MM.1S (cell line): ENCODE measurements at regions not wholly inside any gene's neighbourhood (a gene's known extent, or its start where the extent isn't known, plus 50 kb on each side); places are given as distances from the start of the nearest gene placed in this dataset.

Experiments
- DNase-seq: peaks from one replicate; pipeline ENCODE4 v3.0.0-alpha.2; 2015
- H2AFZ ChIP-seq: fragments of 300-600 bp; sonication (generic); 2 replicates; pipeline ENCODE4 v1.6.0; 2016; ENCODE audit warnings: antibody characterized with exemption, low read length
- H3F3A ChIP-seq: fragments of 300-600 bp; sonication (generic); 2 replicates; pipeline ENCODE4 v1.6.1; 2016; ENCODE audit warnings: mild to moderate bottlenecking, antibody characterized with exemption, low read length, moderate library complexity, mixed read lengths; ENCODE audit not compliant: insufficient read depth
- H3K27ac ChIP-seq: fragments of 300-600 bp; sonication (generic); 2 replicates; pipeline ENCODE4 v1.5.1; 2016; ENCODE audit warnings: mild to moderate bottlenecking, low read length
- H3K27me3 ChIP-seq: fragments of 300-600 bp; sonication (generic); replicated peaks from 2 replicates; pipeline ENCODE4 v1.6.0; 2016; ENCODE audit warnings: low read length; ENCODE audit not compliant: insufficient read depth
- H3K36me3 ChIP-seq: fragments of 300-600 bp; sonication (generic); replicated peaks from 2 replicates; pipeline ENCODE4 v1.6.1; 2016; ENCODE audit warnings: mild to moderate bottlenecking, low read length, mixed read lengths; ENCODE audit not compliant: insufficient read depth
- H3K4me1 ChIP-seq: fragments of 300-600 bp; sonication (generic); 2 replicates; pipeline ENCODE4 v1.6.1; 2016; ENCODE audit warnings: low read length, mixed read lengths
- H3K4me2 ChIP-seq: fragments of 300-600 bp; sonication (generic); 2 replicates; pipeline ENCODE4 v1.6.0; 2016; ENCODE audit warnings: low read depth, low read length
- H3K4me3 ChIP-seq: fragments of 300-600 bp; sonication (generic); 2 replicates; pipeline ENCODE4 v1.5.1; 2016; ENCODE audit warnings: low read length, mixed read lengths
- H3K79me2 ChIP-seq: fragments of 300-600 bp; sonication (generic); 2 replicates; pipeline ENCODE4 v1.6.1; 2016; ENCODE audit warnings: mixed run types, low read length, mixed read lengths
- H3K9ac ChIP-seq: fragments of 300-600 bp; sonication (generic); 2 replicates; pipeline ENCODE4 v1.6.1; 2016; ENCODE audit warnings: low read length, mixed read lengths
- H3K9me2 ChIP-seq: fragments of 300-600 bp; sonication (generic); replicated peaks from 2 replicates; pipeline ENCODE4 v1.6.1; 2016; ENCODE audit warnings: mild to moderate bottlenecking, low read length, mixed read lengths; ENCODE audit not compliant: insufficient read depth
- H3K9me3 ChIP-seq: fragments of 300-600 bp; sonication (generic); replicated peaks from 2 replicates; pipeline ENCODE4 v1.6.1; 2016; ENCODE audit warnings: mild to moderate bottlenecking, low read length, mixed read lengths; ENCODE audit not compliant: insufficient read depth
- H4K20me1 ChIP-seq: fragments of 300-600 bp; sonication (generic); 2 replicates; pipeline ENCODE4 v1.6.1; 2016; ENCODE audit warnings: mild to moderate bottlenecking, low read length, moderate library complexity, mixed read lengths; ENCODE audit not compliant: insufficient read depth
- EZH2 ChIP-seq: fragments of 300-600 bp; sonication (generic); optimal IDR thresholded peaks from 2 replicates; pipeline ENCODE3; 2017; ENCODE audit warnings: low read depth, mild to moderate bottlenecking, antibody characterized with exemption, low read length, mixed read lengths
- EZH2phosphoT487 ChIP-seq: fragments of 300-600 bp; sonication (generic); IDR thresholded peaks from 2 replicates; pipeline ENCODE4 v1.6.1; 2018; ENCODE audit warnings: antibody characterized with exemption, low read length
- TF ChIP-seq, protein P1 (sequence below): fragments of 300-600 bp; sonication (generic); IDR thresholded peaks from 2 replicates; pipeline ENCODE4 v1.5.1; 2016; ENCODE audit warnings: antibody characterized with exemption, low read length, mixed read lengths

DNA sequence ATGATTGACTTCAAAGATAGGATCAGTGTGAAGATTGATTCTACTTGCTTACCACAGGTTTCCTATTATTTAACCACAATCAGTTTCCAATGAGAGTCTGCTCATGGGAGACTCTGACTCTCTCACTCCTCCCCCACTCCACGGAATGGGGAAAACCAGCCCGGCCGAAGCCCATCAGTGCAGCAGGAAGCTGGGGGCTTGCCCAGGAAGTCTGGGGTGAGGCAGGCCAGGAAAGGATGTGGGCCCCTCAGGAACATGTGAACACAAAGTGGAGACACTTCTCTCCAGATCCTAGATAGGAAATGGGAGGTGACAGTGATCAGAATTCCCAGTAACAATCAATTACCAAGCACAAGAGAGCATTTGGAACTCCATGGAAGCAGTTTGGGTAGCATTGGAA is 144.2 kb downstream of the TTLL2 start:
- H2AFZ ChIP-seq, result no peak overlapping the region
- no peaks in the 10 kb centered on the region for H3K9me2 ChIP-seq
- no peak overlapping the region for H3K9ac ChIP-seq
- DNase-seq, result no peak
- no peaks in the 10 kb centered on the region for H3K9me3 ChIP-seq
- no peak overlapping the region for H3K27ac ChIP-seq
- H3K79me2 ChIP-seq, result no peaks in the 10 kb centered on the region
- no peaks in the 10 kb centered on the region for H3F3A ChIP-seq
- TF ChIP-seq EZH2phosphoT487 (no peak), EZH2 (no peak)
- TF ChIP-seq, protein P1, sequence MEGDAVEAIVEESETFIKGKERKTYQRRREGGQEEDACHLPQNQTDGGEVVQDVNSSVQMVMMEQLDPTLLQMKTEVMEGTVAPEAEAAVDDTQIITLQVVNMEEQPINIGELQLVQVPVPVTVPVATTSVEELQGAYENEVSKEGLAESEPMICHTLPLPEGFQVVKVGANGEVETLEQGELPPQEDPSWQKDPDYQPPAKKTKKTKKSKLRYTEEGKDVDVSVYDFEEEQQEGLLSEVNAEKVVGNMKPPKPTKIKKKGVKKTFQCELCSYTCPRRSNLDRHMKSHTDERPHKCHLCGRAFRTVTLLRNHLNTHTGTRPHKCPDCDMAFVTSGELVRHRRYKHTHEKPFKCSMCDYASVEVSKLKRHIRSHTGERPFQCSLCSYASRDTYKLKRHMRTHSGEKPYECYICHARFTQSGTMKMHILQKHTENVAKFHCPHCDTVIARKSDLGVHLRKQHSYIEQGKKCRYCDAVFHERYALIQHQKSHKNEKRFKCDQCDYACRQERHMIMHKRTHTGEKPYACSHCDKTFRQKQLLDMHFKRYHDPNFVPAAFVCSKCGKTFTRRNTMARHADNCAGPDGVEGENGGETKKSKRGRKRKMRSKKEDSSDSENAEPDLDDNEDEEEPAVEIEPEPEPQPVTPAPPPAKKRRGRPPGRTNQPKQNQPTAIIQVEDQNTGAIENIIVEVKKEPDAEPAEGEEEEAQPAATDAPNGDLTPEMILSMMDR, result no peak
- no peaks in the 10 kb centered on the region for H3K27me3 ChIP-seq
- H3K4me1 ChIP-seq, result no peaks in the 10 kb centered on the region
- no peaks in the 10 kb centered on the region for H4K20me1 ChIP-seq
- no peak overlapping the region for H3K4me2 ChIP-seq
- H3K36me3 ChIP-seq, result no peaks in the 10 kb centered on the region
- H3K4me3 ChIP-seq, result no peak overlapping the region

DNA sequence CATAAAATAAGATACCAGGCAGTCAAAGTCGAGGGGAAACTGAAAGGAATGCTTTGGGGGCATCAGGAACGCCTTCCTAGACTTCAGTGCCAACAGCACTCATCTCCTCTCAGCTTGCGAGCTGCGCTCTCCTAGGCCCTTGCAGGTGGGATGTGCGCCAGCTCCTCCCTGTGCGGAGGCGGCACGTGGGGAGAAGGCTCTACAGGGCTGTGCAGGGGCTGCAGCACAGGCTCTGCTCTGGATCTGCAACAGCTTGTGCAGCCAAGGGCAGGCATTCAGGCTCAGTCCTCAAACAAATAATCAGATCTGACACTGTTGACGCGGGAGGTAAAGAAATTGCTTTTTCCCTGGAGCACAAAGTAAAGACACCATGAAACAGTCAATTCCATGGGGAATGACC is 144.8 kb downstream of the TTLL2 start:
- H4K20me1 ChIP-seq, result no peaks in the 10 kb centered on the region
- no peaks in the 10 kb centered on the region for H3K36me3 ChIP-seq
- H3K4me2 ChIP-seq, result no peak overlapping the region
- no peaks in the 10 kb centered on the region for H3K27me3 ChIP-seq
- no peaks in the 10 kb centered on the region for H3K9me3 ChIP-seq
- H2AFZ ChIP-seq, result no peak overlapping the region
- H3F3A ChIP-seq, result no peaks in the 10 kb centered on the region
- H3K79me2 ChIP-seq, result no peaks in the 10 kb centered on the region
- H3K9me2 ChIP-seq, result no peaks in the 10 kb centered on the region
- DNase-seq, result no peak
- H3K4me3 ChIP-seq, result no peak overlapping the region
- no peak overlapping the region for H3K9ac ChIP-seq
- H3K27ac ChIP-seq, result no peak overlapping the region
- no peaks in the 10 kb centered on the region for H3K4me1 ChIP-seq
- TF ChIP-seq EZH2, result no peak
- TF ChIP-seq, protein P1, result no peak

DNA sequence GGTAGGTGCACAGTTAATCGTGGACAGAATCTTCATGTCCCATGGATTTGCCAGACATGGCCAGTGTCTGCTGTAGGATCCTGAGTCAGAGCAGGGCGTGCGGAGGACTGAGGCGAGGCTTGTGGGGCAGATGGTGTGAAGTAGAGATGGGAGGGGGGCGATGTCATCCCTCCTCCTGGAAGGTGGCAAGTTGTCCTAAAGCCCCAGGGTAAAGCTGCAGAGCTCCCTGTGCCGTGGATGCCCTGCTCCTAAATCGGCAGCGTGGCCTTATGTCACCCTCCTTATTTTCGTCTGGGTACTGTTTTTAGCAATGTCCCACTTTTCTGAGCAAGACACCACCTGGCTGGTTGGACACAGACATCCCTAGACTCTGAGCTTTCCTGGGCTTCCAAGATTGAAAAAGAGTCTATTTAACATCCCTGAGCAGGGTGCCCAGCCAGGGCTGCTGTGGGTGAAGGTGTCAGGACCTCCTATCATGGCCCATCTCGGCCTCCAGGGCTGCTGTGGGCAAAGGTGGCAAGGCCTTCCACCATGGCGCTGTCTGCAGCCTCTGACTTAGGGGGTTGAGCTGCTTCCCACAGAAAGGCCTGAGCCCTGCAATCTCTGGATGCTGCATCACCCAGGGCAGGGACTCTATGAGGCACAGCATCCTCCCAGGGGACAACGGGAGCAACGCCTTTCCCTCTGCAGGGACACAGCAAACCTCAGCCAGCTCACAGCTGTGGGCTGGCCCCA is 145.4 kb downstream of the TTLL2 start:
- H3K9ac ChIP-seq, result no peak overlapping the region
- no peaks in the 10 kb centered on the region for H3K4me1 ChIP-seq
- H2AFZ ChIP-seq, result no peak overlapping the region
- H3K27me3 ChIP-seq, result no peaks in the 10 kb centered on the region
- no peaks in the 10 kb centered on the region for H3K36me3 ChIP-seq
- H3K4me2 ChIP-seq, result no peak overlapping the region
- H3K79me2 ChIP-seq, result no peaks in the 10 kb centered on the region
- H3K9me2 ChIP-seq, result no peaks in the 10 kb centered on the region
- no peak for DNase-seq
- H3K4me3 ChIP-seq, result no peak overlapping the region
- H3K9me3 ChIP-seq, result no peaks in the 10 kb centered on the region
- TF ChIP-seq EZH2, result no peak
- TF ChIP-seq, protein P1, result no peak
- no peak for TF ChIP-seq EZH2phosphoT487
- no peaks in the 10 kb centered on the region for H3F3A ChIP-seq
- no peak overlapping the region for H3K27ac ChIP-seq
- H4K20me1 ChIP-seq, result no peaks in the 10 kb centered on the region
